ENCODE measurements at regions not wholly inside any gene's neighbourhood (a gene's known extent, or its start where the extent isn't known, plus 50 kb on each side); places are given as distances from the start of the nearest gene placed in this dataset.

DNA sequence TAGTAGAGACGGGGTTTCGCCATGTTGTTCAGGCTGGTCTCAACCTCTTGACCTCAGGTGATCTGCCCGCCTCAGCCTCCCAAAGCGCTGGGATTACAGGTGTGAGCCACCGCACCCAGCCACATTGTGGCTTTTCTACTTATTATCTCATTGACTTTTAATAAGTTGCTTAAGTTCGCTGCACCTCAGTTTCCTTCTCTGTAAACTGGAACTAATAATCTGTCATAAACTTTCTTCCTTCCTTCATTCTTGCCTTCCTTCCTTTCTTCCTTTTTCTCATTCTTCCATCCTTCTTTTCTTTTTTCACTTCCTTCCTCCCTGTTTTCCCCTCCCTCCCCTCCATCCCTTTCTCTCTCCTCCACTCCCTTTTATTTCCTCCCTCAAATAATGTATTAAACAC is 192.2 kb downstream of the MAF start:
- Histone ChIP-seq H3K27me3 (ENCODE audit: control insufficient read depth in 4 of 4, insufficient read depth in 4 of 4, low read length in 3 of 4) (no peaks in the 10 kb centered on the region), H3K4me1 (ENCODE audit: control insufficient read depth in 4 of 4, insufficient read depth in 4 of 4, low read length in 3 of 4) (no peaks in the 10 kb centered on the region), H3K36me3 (ENCODE audit: control insufficient read depth in 4 of 4, insufficient read depth in 3 of 4, low read depth in 1 of 4, low read length in 3 of 4) (no peaks in the 10 kb centered on the region), H3K4me3 (ENCODE audit: low read depth in 1 of 3, low read length in 3 of 3) (no peak overlapping the region), H3K9me3 (ENCODE audit: control insufficient read depth in 4 of 4, low read length in 3 of 4) (peaks cover 0 to 7% (median 3%) of the 10 kb centered on the region in 4 donors), H3K9ac (ENCODE audit: low read depth in 1 of 2, low read length in 2 of 2) (no peak overlapping the region), H3K27ac (ENCODE audit: low read depth in 1 of 2, low read length in 2 of 2) (no peak overlapping the region)
- TF ChIP-seq NR2F2 (IDR thresholded peaks at IDR 0.05) (no peak), FOXA1 (IDR thresholded peaks at IDR 0.05) (no peak), FOXA2 (IDR thresholded peaks at IDR 0.05) (no peak), JUND (IDR thresholded peaks at IDR 0.05) (no peak), HNF4A (conservative IDR thresholded peaks at IDR 0.05) (no peak), YY1 (IDR thresholded peaks at IDR 0.05) (no peak), EGR1 (IDR thresholded peaks at IDR 0.05; ENCODE audit: low read depth in 2 of 2) (no peak), RAD21 (IDR thresholded peaks at IDR 0.05) (no peak), HNF4G (IDR thresholded peaks at IDR 0.05) (no peak), RXRA (IDR thresholded peaks at IDR 0.05) (no peak), GABPA (IDR thresholded peaks at IDR 0.05 in 1 of 2, conservative IDR thresholded peaks at IDR 0.05 in 1 of 2) (no peak), TAF1 (conservative IDR thresholded peaks at IDR 0.05) (no peak)
- TF ChIP-seq, protein P1, sequence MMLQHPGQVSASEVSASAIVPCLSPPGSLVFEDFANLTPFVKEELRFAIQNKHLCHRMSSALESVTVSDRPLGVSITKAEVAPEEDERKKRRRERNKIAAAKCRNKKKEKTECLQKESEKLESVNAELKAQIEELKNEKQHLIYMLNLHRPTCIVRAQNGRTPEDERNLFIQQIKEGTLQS (IDR thresholded peaks at IDR 0.05): no peak
- TF ChIP-seq, protein P2, sequence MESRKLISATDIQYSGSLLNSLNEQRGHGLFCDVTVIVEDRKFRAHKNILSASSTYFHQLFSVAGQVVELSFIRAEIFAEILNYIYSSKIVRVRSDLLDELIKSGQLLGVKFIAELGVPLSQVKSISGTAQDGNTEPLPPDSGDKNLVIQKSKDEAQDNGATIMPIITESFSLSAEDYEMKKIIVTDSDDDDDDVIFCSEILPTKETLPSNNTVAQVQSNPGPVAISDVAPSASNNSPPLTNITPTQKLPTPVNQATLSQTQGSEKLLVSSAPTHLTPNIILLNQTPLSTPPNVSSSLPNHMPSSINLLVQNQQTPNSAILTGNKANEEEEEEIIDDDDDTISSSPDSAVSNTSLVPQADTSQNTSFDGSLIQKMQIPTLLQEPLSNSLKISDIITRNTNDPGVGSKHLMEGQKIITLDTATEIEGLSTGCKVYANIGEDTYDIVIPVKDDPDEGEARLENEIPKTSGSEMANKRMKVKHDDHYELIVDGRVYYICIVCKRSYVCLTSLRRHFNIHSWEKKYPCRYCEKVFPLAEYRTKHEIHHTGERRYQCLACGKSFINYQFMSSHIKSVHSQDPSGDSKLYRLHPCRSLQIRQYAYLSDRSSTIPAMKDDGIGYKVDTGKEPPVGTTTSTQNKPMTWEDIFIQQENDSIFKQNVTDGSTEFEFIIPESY (IDR thresholded peaks at IDR 0.05): no peak
- TF ChIP-seq, protein P3, sequence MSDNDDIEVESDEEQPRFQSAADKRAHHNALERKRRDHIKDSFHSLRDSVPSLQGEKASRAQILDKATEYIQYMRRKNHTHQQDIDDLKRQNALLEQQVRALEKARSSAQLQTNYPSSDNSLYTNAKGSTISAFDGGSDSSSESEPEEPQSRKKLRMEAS (IDR thresholded peaks at IDR 0.05): no peak
- TF ChIP-seq, protein P4, sequence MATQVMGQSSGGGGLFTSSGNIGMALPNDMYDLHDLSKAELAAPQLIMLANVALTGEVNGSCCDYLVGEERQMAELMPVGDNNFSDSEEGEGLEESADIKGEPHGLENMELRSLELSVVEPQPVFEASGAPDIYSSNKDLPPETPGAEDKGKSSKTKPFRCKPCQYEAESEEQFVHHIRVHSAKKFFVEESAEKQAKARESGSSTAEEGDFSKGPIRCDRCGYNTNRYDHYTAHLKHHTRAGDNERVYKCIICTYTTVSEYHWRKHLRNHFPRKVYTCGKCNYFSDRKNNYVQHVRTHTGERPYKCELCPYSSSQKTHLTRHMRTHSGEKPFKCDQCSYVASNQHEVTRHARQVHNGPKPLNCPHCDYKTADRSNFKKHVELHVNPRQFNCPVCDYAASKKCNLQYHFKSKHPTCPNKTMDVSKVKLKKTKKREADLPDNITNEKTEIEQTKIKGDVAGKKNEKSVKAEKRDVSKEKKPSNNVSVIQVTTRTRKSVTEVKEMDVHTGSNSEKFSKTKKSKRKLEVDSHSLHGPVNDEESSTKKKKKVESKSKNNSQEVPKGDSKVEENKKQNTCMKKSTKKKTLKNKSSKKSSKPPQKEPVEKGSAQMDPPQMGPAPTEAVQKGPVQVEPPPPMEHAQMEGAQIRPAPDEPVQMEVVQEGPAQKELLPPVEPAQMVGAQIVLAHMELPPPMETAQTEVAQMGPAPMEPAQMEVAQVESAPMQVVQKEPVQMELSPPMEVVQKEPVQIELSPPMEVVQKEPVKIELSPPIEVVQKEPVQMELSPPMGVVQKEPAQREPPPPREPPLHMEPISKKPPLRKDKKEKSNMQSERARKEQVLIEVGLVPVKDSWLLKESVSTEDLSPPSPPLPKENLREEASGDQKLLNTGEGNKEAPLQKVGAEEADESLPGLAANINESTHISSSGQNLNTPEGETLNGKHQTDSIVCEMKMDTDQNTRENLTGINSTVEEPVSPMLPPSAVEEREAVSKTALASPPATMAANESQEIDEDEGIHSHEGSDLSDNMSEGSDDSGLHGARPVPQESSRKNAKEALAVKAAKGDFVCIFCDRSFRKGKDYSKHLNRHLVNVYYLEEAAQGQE (IDR thresholded peaks at IDR 0.05): no peak
- TF ChIP-seq, protein P5, sequence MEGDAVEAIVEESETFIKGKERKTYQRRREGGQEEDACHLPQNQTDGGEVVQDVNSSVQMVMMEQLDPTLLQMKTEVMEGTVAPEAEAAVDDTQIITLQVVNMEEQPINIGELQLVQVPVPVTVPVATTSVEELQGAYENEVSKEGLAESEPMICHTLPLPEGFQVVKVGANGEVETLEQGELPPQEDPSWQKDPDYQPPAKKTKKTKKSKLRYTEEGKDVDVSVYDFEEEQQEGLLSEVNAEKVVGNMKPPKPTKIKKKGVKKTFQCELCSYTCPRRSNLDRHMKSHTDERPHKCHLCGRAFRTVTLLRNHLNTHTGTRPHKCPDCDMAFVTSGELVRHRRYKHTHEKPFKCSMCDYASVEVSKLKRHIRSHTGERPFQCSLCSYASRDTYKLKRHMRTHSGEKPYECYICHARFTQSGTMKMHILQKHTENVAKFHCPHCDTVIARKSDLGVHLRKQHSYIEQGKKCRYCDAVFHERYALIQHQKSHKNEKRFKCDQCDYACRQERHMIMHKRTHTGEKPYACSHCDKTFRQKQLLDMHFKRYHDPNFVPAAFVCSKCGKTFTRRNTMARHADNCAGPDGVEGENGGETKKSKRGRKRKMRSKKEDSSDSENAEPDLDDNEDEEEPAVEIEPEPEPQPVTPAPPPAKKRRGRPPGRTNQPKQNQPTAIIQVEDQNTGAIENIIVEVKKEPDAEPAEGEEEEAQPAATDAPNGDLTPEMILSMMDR (IDR thresholded peaks at IDR 0.05; ENCODE audit: low read depth, low read length, missing input control): no peak
- WGBS: 97% methylated on average over 6 of the region's 6 CpGs
- no peak for DNase-seq (ENCODE audit: low spot score)
